Thyroid gland (tissue), 4 donors: ENCODE measurements at regions not wholly inside any gene's neighbourhood (a gene's known extent, or its start where the extent isn't known, plus 50 kb on each side); places are given as distances from the start of the nearest gene placed in this dataset.

Experiments
- DNase-seq, 2 donors: peaks; one replicate each; pipeline ENCODE4 v3.0.0-alpha.2; 2019
- H3K27ac ChIP-seq, 3 donors: fragments of 200-600 bp; sonication (generic); 1 replicate in 2 of 3; 2 replicates in 1 of 3; pipeline ENCODE4 v1.5.1; 2016 to 2019; ENCODE audit warnings: mild to moderate bottlenecking in 1 of 3, moderate library complexity in 1 of 3
- H3K27me3 ChIP-seq: fragments of 200-600 bp; sonication (generic); one replicate; pipeline ENCODE4 v1.5.1; 2019
- H3K36me3 ChIP-seq, 2 donors: fragments of 200-600 bp; sonication (generic); one replicate each; pipeline ENCODE4 v1.5.1; 2016 to 2019
- H3K4me1 ChIP-seq, 2 donors: fragments of 200-600 bp; sonication (generic); one replicate each; pipeline ENCODE4 v1.5.1; 2017 to 2019
- H3K4me3 ChIP-seq, 3 donors: fragments of 200-600 bp; sonication (generic); replicated peaks in 1 of 3; 1 replicate in 2 of 3; 2 replicates in 1 of 3; pipeline ENCODE4 v1.5.1; 2016; ENCODE audit warnings: mild to moderate bottlenecking in 1 of 3
- H3K9me3 ChIP-seq: fragments of 200-600 bp; sonication (generic); one replicate; pipeline ENCODE4 v1.5.1; 2017
- POLR2A ChIP-seq, 2 donors: fragments of 450-650 bp; IDR thresholded peaks; one replicate each; pipeline ENCODE4 v1.6.1; 2017; ENCODE audit warnings: antibody characterized with exemption in 2 of 2, mild to moderate bottlenecking in 2 of 2, moderate library complexity in 1 of 2
- WGBS, 2 donors: methylation state at CpG; one replicate each; pipeline ENCODE4 v1.1.5; 2017; 5-methylcytosine and 5-hydroxymethylcytosine counted together
- intact Hi-C: fragments of 100-400 bp; cut with DNase I; formaldehyde crosslinking; loops from one replicate; pipeline ENCODE4 v1.15.1; 2023
- TF ChIP-seq, protein P1 (sequence below), 6 experiments: fragments of 200-600 bp in 3 of 6; fragments of 450-650 bp in 3 of 6; sonication (generic) in 3 of 6; IDR thresholded peaks; one replicate each; pipeline ENCODE4 v1.5.1; 2016 to 2019; ENCODE audit warnings: antibody characterized with exemption in 6 of 6, mild to moderate bottlenecking in 2 of 6, inconsistent platforms in 1 of 6, moderate library complexity in 1 of 6

DNA sequence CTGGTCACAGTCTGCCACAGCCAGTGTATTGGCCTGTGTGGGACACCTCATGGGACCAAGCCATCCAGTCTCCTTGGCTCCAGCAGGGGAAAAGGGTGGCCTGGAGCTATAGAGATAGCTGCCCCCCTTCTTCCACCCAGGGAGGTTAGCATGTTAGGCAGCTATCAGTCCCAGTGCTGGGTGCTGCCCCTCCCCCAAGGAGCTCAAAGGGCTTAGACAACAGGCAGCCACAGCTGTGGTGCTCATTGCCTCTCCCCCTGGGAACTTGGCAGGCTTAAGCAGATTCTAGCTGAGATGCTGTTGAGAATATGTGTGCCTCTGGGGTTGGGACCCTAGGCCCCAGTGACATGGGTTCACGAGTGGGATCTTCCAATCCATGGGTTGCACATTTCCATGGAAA is 226.0 kb upstream of the PTGER4 start:
- Histone ChIP-seq H3K4me1 (no peaks in the 10 kb centered on the region), H3K4me3 (no peak overlapping the region), H3K36me3 (no peaks in the 10 kb centered on the region), H3K27me3 (no peaks in the 10 kb centered on the region), H3K27ac (no peak overlapping the region), H3K9me3 (no peaks in the 10 kb centered on the region)
- no peak for DNase-seq
- 73 to 100% methylated on average over 1 of the region's 1 CpG for WGBS, 2 donors
- intact Hi-C loops = no loop called here
- TF ChIP-seq POLR2A (IDR thresholded peaks at IDR 0.05) = no peak
- TF ChIP-seq, protein P1, sequence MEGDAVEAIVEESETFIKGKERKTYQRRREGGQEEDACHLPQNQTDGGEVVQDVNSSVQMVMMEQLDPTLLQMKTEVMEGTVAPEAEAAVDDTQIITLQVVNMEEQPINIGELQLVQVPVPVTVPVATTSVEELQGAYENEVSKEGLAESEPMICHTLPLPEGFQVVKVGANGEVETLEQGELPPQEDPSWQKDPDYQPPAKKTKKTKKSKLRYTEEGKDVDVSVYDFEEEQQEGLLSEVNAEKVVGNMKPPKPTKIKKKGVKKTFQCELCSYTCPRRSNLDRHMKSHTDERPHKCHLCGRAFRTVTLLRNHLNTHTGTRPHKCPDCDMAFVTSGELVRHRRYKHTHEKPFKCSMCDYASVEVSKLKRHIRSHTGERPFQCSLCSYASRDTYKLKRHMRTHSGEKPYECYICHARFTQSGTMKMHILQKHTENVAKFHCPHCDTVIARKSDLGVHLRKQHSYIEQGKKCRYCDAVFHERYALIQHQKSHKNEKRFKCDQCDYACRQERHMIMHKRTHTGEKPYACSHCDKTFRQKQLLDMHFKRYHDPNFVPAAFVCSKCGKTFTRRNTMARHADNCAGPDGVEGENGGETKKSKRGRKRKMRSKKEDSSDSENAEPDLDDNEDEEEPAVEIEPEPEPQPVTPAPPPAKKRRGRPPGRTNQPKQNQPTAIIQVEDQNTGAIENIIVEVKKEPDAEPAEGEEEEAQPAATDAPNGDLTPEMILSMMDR (IDR thresholded peaks at IDR 0.05) = no peak

DNA sequence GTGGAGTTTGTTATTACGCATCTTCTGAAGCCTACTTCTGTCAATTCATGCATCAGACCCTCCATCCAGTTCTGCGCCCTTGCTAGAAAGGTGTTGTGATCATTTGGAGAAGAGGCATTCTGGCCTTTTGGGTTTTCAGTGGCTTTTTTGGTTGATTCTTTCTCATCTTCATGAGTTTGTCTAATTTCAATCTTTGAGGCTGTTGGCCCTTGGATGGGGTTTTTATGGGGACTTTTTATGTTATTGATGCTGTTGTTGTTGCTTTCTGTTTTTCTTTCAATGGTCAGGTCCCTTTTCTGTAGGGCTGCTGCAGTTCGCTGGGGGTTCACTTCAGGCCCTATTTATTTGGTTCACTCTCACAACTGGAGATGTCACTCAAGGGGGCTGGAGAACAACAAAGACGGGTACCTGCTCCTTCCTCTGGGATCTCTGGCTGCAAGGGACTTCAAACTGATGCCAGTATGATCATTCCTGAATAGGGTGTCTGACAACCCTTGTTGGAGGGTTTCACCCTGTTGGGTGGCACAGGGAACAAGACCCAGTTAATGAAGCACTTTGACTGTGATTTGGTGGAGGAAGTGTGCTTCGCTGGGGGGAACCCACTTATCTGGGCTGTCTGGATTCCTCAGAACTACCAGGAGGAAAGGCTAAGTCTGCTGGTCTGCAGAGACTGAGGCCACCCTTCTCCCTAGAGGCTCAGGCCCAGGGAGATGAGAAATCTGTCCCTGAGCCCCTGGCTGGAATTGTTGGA is 226.7 kb upstream of the PTGER4 start:
- TF ChIP-seq, protein P1 (IDR thresholded peaks at IDR 0.05) = no peak
- no peak for TF ChIP-seq POLR2A (IDR thresholded peaks at IDR 0.05)
- no peak for DNase-seq
- H3K36me3 ChIP-seq = no peaks in the 10 kb centered on the region
- no peak overlapping the region for H3K27ac ChIP-seq
- no peaks in the 10 kb centered on the region for H3K4me1 ChIP-seq
- 80 to 86% methylated on average over 5 of the region's 5 CpGs for WGBS, 2 donors
- H3K4me3 ChIP-seq = no peak overlapping the region
- no peaks in the 10 kb centered on the region for H3K27me3 ChIP-seq
- no peaks in the 10 kb centered on the region for H3K9me3 ChIP-seq
- intact Hi-C loops = no loop called here

DNA sequence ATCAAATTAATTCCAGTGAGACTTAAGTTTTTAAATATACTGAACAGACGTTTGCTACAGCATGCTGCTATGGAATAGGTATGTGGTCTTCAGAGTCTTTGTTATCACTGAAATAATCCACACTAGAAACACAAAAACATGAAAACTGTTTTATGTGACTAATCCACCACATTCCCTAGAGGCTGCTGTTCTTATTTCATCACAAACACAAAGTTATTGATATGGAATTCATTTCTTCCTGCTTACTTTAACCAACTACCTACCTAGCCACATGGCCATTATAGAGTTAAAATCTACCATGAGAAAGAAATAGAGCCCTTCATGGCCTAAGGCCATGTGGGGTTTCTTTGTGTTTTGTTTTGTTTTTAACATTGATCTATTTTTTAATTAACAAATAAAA is 232.3 kb upstream of the PTGER4 start:
- Histone ChIP-seq H3K4me1 (no peaks in the 10 kb centered on the region), H3K4me3 (no peak overlapping the region), H3K27me3 (no peaks in the 10 kb centered on the region), H3K36me3 (no peaks in the 10 kb centered on the region), H3K9me3 (no peaks in the 10 kb centered on the region), H3K27ac (no peak overlapping the region)
- no peak for DNase-seq
- intact Hi-C loops = no loop called here
- no peak for TF ChIP-seq POLR2A (IDR thresholded peaks at IDR 0.05)
- TF ChIP-seq, protein P1 (IDR thresholded peaks at IDR 0.05) = no peak
- WGBS, 2 donors = 29 to 32% methylated on average over 1 of the region's 1 CpG

DNA sequence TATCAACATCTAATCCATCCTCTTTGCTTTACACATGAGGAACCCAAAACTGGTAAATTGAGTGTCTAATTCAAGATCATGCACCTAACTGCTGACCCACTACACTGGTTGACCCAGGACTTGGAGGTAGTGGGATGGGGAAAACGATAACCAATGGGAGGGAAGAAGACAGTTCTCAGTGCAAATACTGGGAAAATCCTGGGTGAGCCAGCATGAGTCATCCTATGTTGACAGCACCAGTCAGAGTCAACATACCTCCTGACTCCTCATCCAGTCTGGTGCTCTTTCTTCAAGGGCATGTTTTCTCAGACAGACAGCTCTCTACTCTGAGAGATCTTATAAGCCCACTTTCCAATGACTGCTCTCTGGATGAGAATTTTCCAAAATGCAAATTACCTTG is 232.8 kb upstream of the PTGER4 start:
- no peaks in the 10 kb centered on the region for H3K27me3 ChIP-seq
- no peak overlapping the region for H3K4me3 ChIP-seq
- WGBS, 2 donors = 26 to 50% methylated on average over 1 of the region's 1 CpG
- H3K36me3 ChIP-seq = no peaks in the 10 kb centered on the region
- TF ChIP-seq, protein P1 (IDR thresholded peaks at IDR 0.05) = no peak
- no peak for TF ChIP-seq POLR2A (IDR thresholded peaks at IDR 0.05)
- no peaks in the 10 kb centered on the region for H3K9me3 ChIP-seq
- H3K27ac ChIP-seq = no peak overlapping the region
- intact Hi-C loops = no loop called here
- no peak for DNase-seq
- no peaks in the 10 kb centered on the region for H3K4me1 ChIP-seq

DNA sequence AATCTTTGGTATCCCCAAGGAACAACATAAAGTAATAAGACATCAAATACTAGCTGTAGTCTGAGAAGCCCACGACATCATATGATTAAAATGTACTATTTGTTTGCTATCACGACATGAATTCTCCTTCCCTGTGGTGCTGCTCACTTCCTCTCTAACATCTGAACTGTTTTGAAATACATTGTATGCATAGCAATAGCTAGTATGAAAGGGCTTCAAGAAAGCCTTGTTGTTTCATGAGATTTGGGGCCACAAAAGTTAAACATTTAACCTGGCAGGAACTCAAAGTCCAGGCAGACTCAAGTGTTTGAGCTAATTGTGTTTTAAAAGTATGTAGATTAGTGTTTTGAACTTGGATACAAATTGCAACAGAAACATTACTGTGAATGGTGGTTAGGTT is 237.4 kb upstream of the PTGER4 start:
- TF ChIP-seq POLR2A (IDR thresholded peaks at IDR 0.05) = no peak
- 43 to 59% methylated on average over 2 of the region's 2 CpGs for whole genome bisulfite sequencing, 2 donors
- no peaks in the 10 kb centered on the region for H3K36me3 ChIP-seq

More for the DNA sequence above, 237.4 kb upstream of the PTGER4 start:
- intact Hi-C loops = no loop called here
- Histone ChIP-seq H3K9me3 (no peaks in the 10 kb centered on the region), H3K27ac (no peak overlapping the region), H3K27me3 (no peaks in the 10 kb centered on the region), H3K4me3 (no peak overlapping the region), H3K4me1 (peaks cover 0 to 9% of the 10 kb centered on the region in 2 donors)
- no peak for DNase-seq
